ENCODE measurements at regions not wholly inside any gene's neighbourhood (a gene's known extent, or its start where the extent isn't known, plus 50 kb on each side); places are given as distances from the start of the nearest gene placed in this dataset.

- TF ChIP-seq POLR2A (IDR thresholded peaks at IDR 0.05; ENCODE audit: low read depth, low read length): no peak
- no peak for TF ChIP-seq POLR2AphosphoS5 (IDR thresholded peaks at IDR 0.05; ENCODE audit: low read depth, low read length)
Observed at GRCh38 chr3:191628571-191628970, 167.6 kb downstream of the PYDC2 start.

Measured in GM12892 (cell line).